ENCODE measurements at regions not wholly inside any gene's neighbourhood (a gene's known extent, or its start where the extent isn't known, plus 50 kb on each side); places are given as distances from the start of the nearest gene placed in this dataset.

- ATAC-seq (peak; percentile 60 to 79 (median 66)), DNase-seq (peak; percentile 61 to 66)
- Histone ChIP-seq H3K4me3 (peak overlapping the region; percentile 49 to 96 (median 73)), H3K4me1 (peaks cover 0 to 26% (median 13%) of the 10 kb centered on the region in 9 donors), H3K9me3 (peaks cover 0 to 14% (median 0%) of the 10 kb centered on the region in 11 donors), H3K36me3 (no peaks in the 10 kb centered on the region), H3K27ac (peak overlapping the region; percentile 85 to 99 (median 98)), H3K27me3 (no peaks in the 10 kb centered on the region)
- 13 to 14% methylated on average over 47 of the region's 47 CpGs for WGBS, 2 donors
- intact Hi-C loops (cut with DNase I), result loop anchor here in 8 of 10 donors (1.0 to 10.0 kb wide), 7 partner anchors 47 to 83 kb away; partner anchors contain the start of gene ATF3 (in 3 of the 8)
- TF ChIP-seq CTCF (IDR thresholded peaks at IDR 0.05), result no peak
Observed at GRCh38 chr1:212557739-212558692, 50.5 kb upstream of the ATF3 start.

GRCh38 chr1:212558693-212559480 is 49.7 kb upstream of the ATF3 start:
- WGBS, 2 donors, result 2 to 3% methylated on average over 61 to 62 of the region's 62 CpGs

More at GRCh38 chr1:212558693-212559480, 49.7 kb upstream of the ATF3 start:
- intact Hi-C loops (cut with DNase I), result loop anchor here in 8 of 10 donors (1.0 to 10.0 kb wide), 7 partner anchors 46 to 84 kb away; partner anchors contain the start of gene ATF3 (in 4 of the 8)
- DNase-seq (peak; percentile 94), ATAC-seq (peak; percentile 93 to 98 (median 96))
- Histone ChIP-seq H3K36me3 (no peaks in the 10 kb centered on the region), H3K27me3 (no peaks in the 10 kb centered on the region), H3K4me3 (peak overlapping the region; percentile 49 to 96 (median 73)), H3K27ac (peak overlapping the region; percentile 85 to 99 (median 98)), H3K4me1 (peaks cover 0 to 26% (median 13%) of the 10 kb centered on the region in 9 donors), H3K9me3 (peaks cover 0 to 16% (median 0%) of the 10 kb centered on the region in 11 donors)
- TF ChIP-seq CTCF (IDR thresholded peaks at IDR 0.05), result no peak
